MM.1S (cell line): ENCODE measurements at regions not wholly inside any gene's neighbourhood (a gene's known extent, or its start where the extent isn't known, plus 50 kb on each side); places are given as distances from the start of the nearest gene placed in this dataset.

Experiments used
- DNase-seq: peaks from one replicate; pipeline ENCODE4 v3.0.0-alpha.2; 2015
- H2AFZ ChIP-seq: fragments of 300-600 bp; sonication (generic); 2 replicates; pipeline ENCODE4 v1.6.0; 2016; ENCODE audit warnings: antibody characterized with exemption, low read length
- H3F3A ChIP-seq: fragments of 300-600 bp; sonication (generic); 2 replicates; pipeline ENCODE4 v1.6.1; 2016; ENCODE audit warnings: mild to moderate bottlenecking, antibody characterized with exemption, low read length, moderate library complexity, mixed read lengths; ENCODE audit not compliant: insufficient read depth
- H3K27ac ChIP-seq: fragments of 300-600 bp; sonication (generic); 2 replicates; pipeline ENCODE4 v1.5.1; 2016; ENCODE audit warnings: mild to moderate bottlenecking, low read length
- H3K27me3 ChIP-seq: fragments of 300-600 bp; sonication (generic); replicated peaks from 2 replicates; pipeline ENCODE4 v1.6.0; 2016; ENCODE audit warnings: low read length; ENCODE audit not compliant: insufficient read depth
- H3K36me3 ChIP-seq: fragments of 300-600 bp; sonication (generic); replicated peaks from 2 replicates; pipeline ENCODE4 v1.6.1; 2016; ENCODE audit warnings: mild to moderate bottlenecking, low read length, mixed read lengths; ENCODE audit not compliant: insufficient read depth
- H3K4me1 ChIP-seq: fragments of 300-600 bp; sonication (generic); 2 replicates; pipeline ENCODE4 v1.6.1; 2016; ENCODE audit warnings: low read length, mixed read lengths
- H3K4me2 ChIP-seq: fragments of 300-600 bp; sonication (generic); 2 replicates; pipeline ENCODE4 v1.6.0; 2016; ENCODE audit warnings: low read depth, low read length
- H3K4me3 ChIP-seq: fragments of 300-600 bp; sonication (generic); 2 replicates; pipeline ENCODE4 v1.5.1; 2016; ENCODE audit warnings: low read length, mixed read lengths
- H3K79me2 ChIP-seq: fragments of 300-600 bp; sonication (generic); 2 replicates; pipeline ENCODE4 v1.6.1; 2016; ENCODE audit warnings: mixed run types, low read length, mixed read lengths
- H3K9ac ChIP-seq: fragments of 300-600 bp; sonication (generic); 2 replicates; pipeline ENCODE4 v1.6.1; 2016; ENCODE audit warnings: low read length, mixed read lengths
- H3K9me2 ChIP-seq: fragments of 300-600 bp; sonication (generic); replicated peaks from 2 replicates; pipeline ENCODE4 v1.6.1; 2016; ENCODE audit warnings: mild to moderate bottlenecking, low read length, mixed read lengths; ENCODE audit not compliant: insufficient read depth
- H3K9me3 ChIP-seq: fragments of 300-600 bp; sonication (generic); replicated peaks from 2 replicates; pipeline ENCODE4 v1.6.1; 2016; ENCODE audit warnings: mild to moderate bottlenecking, low read length, mixed read lengths; ENCODE audit not compliant: insufficient read depth
- H4K20me1 ChIP-seq: fragments of 300-600 bp; sonication (generic); 2 replicates; pipeline ENCODE4 v1.6.1; 2016; ENCODE audit warnings: mild to moderate bottlenecking, low read length, moderate library complexity, mixed read lengths; ENCODE audit not compliant: insufficient read depth
- EZH2 ChIP-seq: fragments of 300-600 bp; sonication (generic); optimal IDR thresholded peaks from 2 replicates; pipeline ENCODE3; 2017; ENCODE audit warnings: low read depth, mild to moderate bottlenecking, antibody characterized with exemption, low read length, mixed read lengths
- EZH2phosphoT487 ChIP-seq: fragments of 300-600 bp; sonication (generic); IDR thresholded peaks from 2 replicates; pipeline ENCODE4 v1.6.1; 2018; ENCODE audit warnings: antibody characterized with exemption, low read length
- TF ChIP-seq, protein P1 (sequence below): fragments of 300-600 bp; sonication (generic); IDR thresholded peaks from 2 replicates; pipeline ENCODE4 v1.5.1; 2016; ENCODE audit warnings: antibody characterized with exemption, low read length, mixed read lengths

GRCh38 chr5:68033961-68034571 is 181.5 kb upstream of the PIK3R1 start:
- H3K79me2 ChIP-seq = no peaks in the 10 kb centered on the region
- H3K4me2 ChIP-seq = no peak overlapping the region
- no peak overlapping the region for H3K9ac ChIP-seq
- H3K9me3 ChIP-seq = no peaks in the 10 kb centered on the region
- no peaks in the 10 kb centered on the region for H3K4me1 ChIP-seq
- no peaks in the 10 kb centered on the region for H3K27me3 ChIP-seq
- H3K27ac ChIP-seq = no peak overlapping the region
- no peak for DNase-seq
- H3F3A ChIP-seq = no peaks in the 10 kb centered on the region
- H4K20me1 ChIP-seq = no peaks in the 10 kb centered on the region
- no peak overlapping the region for H2AFZ ChIP-seq
- no peak for TF ChIP-seq EZH2
- TF ChIP-seq, protein P1, sequence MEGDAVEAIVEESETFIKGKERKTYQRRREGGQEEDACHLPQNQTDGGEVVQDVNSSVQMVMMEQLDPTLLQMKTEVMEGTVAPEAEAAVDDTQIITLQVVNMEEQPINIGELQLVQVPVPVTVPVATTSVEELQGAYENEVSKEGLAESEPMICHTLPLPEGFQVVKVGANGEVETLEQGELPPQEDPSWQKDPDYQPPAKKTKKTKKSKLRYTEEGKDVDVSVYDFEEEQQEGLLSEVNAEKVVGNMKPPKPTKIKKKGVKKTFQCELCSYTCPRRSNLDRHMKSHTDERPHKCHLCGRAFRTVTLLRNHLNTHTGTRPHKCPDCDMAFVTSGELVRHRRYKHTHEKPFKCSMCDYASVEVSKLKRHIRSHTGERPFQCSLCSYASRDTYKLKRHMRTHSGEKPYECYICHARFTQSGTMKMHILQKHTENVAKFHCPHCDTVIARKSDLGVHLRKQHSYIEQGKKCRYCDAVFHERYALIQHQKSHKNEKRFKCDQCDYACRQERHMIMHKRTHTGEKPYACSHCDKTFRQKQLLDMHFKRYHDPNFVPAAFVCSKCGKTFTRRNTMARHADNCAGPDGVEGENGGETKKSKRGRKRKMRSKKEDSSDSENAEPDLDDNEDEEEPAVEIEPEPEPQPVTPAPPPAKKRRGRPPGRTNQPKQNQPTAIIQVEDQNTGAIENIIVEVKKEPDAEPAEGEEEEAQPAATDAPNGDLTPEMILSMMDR = no peak
- TF ChIP-seq EZH2phosphoT487 = no peak
- no peaks in the 10 kb centered on the region for H3K36me3 ChIP-seq
- no peaks in the 10 kb centered on the region for H3K9me2 ChIP-seq
- H3K4me3 ChIP-seq = no peak overlapping the region

GRCh38 chr5:68033029-68033428 is 182.5 kb upstream of the PIK3R1 start:
- TF ChIP-seq EZH2 = no peak
- TF ChIP-seq, protein P1 = no peak
- no peak for TF ChIP-seq EZH2phosphoT487
- Histone ChIP-seq H2AFZ (no peak overlapping the region), H3K27me3 (no peaks in the 10 kb centered on the region), H3F3A (no peaks in the 10 kb centered on the region), H3K9me3 (no peaks in the 10 kb centered on the region), H3K9ac (no peak overlapping the region), H3K36me3 (no peaks in the 10 kb centered on the region), H4K20me1 (no peaks in the 10 kb centered on the region), H3K9me2 (no peaks in the 10 kb centered on the region), H3K27ac (no peak overlapping the region), H3K79me2 (no peaks in the 10 kb centered on the region), H3K4me1 (no peaks in the 10 kb centered on the region), H3K4me3 (no peak overlapping the region), H3K4me2 (no peak overlapping the region)
- no peak for DNase-seq

DNA sequence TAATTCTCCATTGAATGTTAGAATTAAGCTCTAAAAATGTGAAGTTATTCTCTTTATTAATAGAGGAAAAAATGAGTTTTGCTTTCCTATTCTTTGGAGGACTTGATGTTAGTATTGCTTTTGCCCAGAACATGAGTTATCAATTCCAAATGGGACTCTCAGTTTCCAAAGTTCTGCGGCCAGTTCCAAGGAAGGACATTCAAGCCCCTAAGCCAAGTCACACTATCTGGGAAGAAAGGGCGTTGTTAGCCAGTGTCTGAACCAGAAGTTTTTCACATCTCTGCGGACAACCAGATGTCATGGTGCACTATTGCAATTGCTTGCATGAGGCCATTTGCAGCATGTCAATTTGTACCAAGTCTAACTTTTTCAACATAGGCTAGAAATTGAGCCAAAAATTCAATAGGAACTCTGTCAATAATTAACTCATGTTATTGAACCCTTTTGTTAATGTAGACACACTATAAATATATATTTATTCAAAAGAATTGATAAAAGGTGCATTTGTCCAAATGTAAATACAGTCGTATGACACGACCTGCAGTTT is 183.3 kb upstream of the PIK3R1 start:
- Histone ChIP-seq H3K9me2 (no peaks in the 10 kb centered on the region), H3K36me3 (no peaks in the 10 kb centered on the region), H2AFZ (no peak overlapping the region), H3K79me2 (no peaks in the 10 kb centered on the region), H3K4me2 (no peak overlapping the region), H4K20me1 (no peaks in the 10 kb centered on the region), H3K9me3 (no peaks in the 10 kb centered on the region), H3K27me3 (no peaks in the 10 kb centered on the region), H3K9ac (no peak overlapping the region), H3K4me3 (no peak overlapping the region), H3K4me1 (no peaks in the 10 kb centered on the region), H3F3A (no peaks in the 10 kb centered on the region), H3K27ac (no peak overlapping the region)
- DNase-seq = no peak
- TF ChIP-seq EZH2 (no peak), EZH2phosphoT487 (no peak)
- TF ChIP-seq, protein P1 = no peak
